Rectal smooth muscle tissue (tissue), 1 donor: ENCODE measurements at regions not wholly inside any gene's neighbourhood (a gene's known extent, or its start where the extent isn't known, plus 50 kb on each side); places are given as distances from the start of the nearest gene placed in this dataset.
"Not testable (repeated sequence)": the region's sequence is repeated elsewhere in the genome, so short reads cannot be mapped to it uniquely, and the experiment has no call there.

ENCODE experiments used
- H3K27ac ChIP-seq: one replicate; pipeline ENCODE4 v1.7.0; 2013; ENCODE audit warnings: low read depth, low read length, inconsistent platforms
- H3K27me3 ChIP-seq: one replicate; pipeline ENCODE4 v1.7.0; 2013; ENCODE audit warnings: low read length; ENCODE audit not compliant: control insufficient read depth, insufficient read depth
- H3K36me3 ChIP-seq: one replicate; pipeline ENCODE4 v1.7.0; 2013; ENCODE audit warnings: low read length; ENCODE audit not compliant: control insufficient read depth, insufficient read depth
- H3K4me1 ChIP-seq: one replicate; pipeline ENCODE4 v1.7.0; 2013; ENCODE audit warnings: low read length; ENCODE audit not compliant: control insufficient read depth, insufficient read depth
- H3K4me3 ChIP-seq: one replicate; pipeline ENCODE4 v1.7.0; 2013; ENCODE audit warnings: low read length
- H3K9ac ChIP-seq: one replicate; pipeline ENCODE4 v1.7.0; 2013; ENCODE audit warnings: low read length

DNA sequence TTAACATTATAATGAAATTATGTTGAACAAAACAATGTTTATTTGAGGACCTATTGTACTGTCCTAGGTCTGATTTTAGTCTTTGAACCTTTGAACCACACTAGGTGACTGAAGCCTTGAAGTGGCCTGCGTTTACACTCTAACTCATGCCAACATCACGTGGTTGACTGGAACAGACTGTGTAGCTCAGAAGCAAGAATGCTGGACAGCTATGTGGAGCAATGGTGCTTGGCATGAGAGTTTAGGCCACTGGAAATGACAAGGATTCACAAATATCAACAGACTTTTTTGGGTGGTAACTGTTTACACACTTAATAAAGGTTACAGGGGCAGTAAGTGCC, 391.5 kb downstream of the RAP2B start:
- Histone ChIP-seq H3K9ac (no peak overlapping the region), H3K4me1 (no peaks in the 10 kb centered on the region), H3K27ac (no peak overlapping the region), H3K36me3 (no peaks in the 10 kb centered on the region), H3K27me3 (no peaks in the 10 kb centered on the region), H3K4me3 (no peak overlapping the region)

DNA sequence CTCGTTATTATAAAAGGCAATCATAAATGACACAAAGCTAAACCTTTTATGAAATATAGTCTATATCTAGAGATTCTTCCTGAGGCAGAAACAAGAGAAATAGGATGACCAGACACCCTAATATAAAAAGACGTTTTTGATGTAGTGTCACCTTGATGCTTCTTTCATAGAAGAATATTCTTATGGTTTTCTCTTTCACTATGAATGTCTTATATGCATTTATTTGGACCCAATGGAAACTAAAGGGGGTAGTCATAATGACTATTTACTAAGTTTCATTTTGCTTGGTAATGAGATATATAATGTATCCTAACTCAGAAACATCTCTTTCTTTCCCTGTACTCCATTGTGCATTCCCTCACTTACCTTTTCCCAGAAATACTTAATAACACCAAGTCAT, 393.9 kb downstream of the RAP2B start:
- Histone ChIP-seq H3K27ac (no peak overlapping the region), H3K4me1 (no peaks in the 10 kb centered on the region), H3K27me3 (no peaks in the 10 kb centered on the region), H3K9ac (no peak overlapping the region), H3K36me3 (no peaks in the 10 kb centered on the region), H3K4me3 (no peak overlapping the region)

DNA sequence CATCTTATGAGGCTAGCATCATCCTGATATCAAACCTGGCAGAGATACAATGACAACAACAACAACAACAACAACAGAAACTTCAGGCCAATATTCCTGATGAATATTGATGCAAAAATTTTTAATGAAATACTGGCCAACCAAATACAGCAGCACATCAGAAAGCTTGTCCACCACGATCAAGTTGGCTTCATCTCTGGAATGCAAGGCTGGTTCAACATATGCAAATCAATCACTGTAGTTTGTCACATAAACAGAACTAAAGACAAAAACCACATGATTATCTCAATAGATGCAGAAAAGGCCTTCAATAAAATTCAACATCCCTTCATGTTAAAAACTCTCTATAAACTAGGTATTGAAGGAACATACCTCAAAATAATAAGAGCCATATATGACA, 397.3 kb downstream of the RAP2B start:
- H3K4me1 ChIP-seq, H3K27me3 ChIP-seq, H3K36me3 ChIP-seq, H3K27ac ChIP-seq, H3K9ac ChIP-seq, H3K4me3 ChIP-seq: not testable (repeated sequence)

DNA sequence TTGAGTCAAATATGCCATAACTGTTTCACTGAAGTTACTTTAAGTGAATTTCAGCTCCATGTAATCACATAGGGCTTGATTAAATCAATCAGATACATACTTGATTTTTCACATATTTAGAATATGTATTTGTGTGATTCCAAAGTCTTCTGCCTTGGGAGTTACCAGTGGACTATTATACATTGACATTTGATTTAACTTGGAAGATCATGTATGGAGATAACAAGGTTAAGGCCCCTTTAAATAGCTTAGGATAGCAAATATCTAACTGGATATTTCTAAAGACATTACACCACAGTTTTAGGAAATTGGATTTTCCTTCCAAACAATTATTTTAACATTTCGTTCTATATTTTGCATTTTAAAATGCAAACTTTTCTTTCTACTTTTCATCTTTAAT, 405.0 kb downstream of the RAP2B start:
- no peaks in the 10 kb centered on the region for H3K27me3 ChIP-seq
- no peak overlapping the region for H3K27ac ChIP-seq
- H3K4me3 ChIP-seq, result no peak overlapping the region
- no peaks in the 10 kb centered on the region for H3K36me3 ChIP-seq
- H3K9ac ChIP-seq, result no peak overlapping the region
- no peaks in the 10 kb centered on the region for H3K4me1 ChIP-seq

DNA sequence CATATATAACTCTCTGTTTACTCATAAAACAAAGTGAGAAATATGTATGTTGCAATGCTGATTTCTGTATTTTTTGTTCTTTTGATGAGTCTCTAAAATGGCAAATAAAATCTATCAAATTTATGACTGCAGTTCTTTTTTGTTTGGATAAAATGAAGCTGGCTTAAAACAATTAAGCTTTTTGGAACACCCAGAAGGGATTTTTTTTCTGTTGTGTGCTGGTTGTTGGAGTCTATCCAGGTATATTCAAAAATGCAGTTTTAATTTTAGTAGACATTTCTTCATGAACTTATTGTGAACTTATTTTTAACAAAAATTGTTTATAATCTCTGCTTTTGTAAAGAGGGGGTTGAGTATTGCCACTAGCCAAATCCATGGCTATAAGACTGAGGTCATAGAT, 405.5 kb downstream of the RAP2B start:
- Histone ChIP-seq H3K4me3 (no peak overlapping the region), H3K4me1 (no peaks in the 10 kb centered on the region), H3K27ac (no peak overlapping the region), H3K36me3 (no peaks in the 10 kb centered on the region), H3K9ac (no peak overlapping the region), H3K27me3 (no peaks in the 10 kb centered on the region)

DNA sequence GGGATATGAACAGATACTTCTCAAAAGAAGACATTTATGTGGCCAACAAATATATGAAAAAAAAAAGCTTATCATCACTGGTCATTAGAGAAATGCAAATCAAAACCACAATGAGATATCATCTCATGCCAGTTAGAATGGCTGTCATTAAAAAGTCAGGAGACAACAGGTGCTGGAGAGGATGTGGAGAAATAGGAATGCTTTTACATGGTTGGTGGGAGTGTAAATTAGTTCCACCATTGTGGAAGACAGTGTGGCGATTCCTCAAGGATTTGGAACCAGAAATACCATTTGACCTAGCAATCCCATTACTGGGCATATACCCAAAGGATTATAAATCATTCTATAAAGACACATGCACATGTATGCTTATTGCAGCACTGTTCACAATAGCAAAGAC, 408.5 kb downstream of the RAP2B start:
- not testable (repeated sequence) for H3K36me3 ChIP-seq, H3K27ac ChIP-seq, H3K4me1 ChIP-seq, H3K4me3 ChIP-seq, H3K9ac ChIP-seq, H3K27me3 ChIP-seq

DNA sequence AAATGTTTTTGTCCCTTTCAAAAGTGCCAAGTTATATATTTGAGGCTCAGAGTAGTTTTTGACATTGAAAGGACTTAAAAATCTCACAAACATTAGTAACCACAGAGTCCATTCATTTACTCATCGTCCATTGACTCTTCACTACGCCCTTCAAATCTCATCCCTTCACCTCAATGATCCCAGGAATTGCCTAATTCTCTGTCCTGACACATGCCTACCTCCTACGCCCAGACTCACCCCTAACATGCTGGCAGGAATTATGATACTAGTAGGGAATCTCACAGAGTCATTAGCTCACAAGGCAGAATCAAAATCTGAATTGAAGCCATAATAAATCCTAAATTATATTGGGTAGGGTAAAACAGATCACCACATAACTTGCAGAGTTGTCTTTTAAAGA, 410.1 kb downstream of the RAP2B start:
- no peak overlapping the region for H3K27ac ChIP-seq
- H3K36me3 ChIP-seq, result no peaks in the 10 kb centered on the region
- no peaks in the 10 kb centered on the region for H3K27me3 ChIP-seq
- no peaks in the 10 kb centered on the region for H3K4me1 ChIP-seq
- no peak overlapping the region for H3K4me3 ChIP-seq
- no peak overlapping the region for H3K9ac ChIP-seq

DNA sequence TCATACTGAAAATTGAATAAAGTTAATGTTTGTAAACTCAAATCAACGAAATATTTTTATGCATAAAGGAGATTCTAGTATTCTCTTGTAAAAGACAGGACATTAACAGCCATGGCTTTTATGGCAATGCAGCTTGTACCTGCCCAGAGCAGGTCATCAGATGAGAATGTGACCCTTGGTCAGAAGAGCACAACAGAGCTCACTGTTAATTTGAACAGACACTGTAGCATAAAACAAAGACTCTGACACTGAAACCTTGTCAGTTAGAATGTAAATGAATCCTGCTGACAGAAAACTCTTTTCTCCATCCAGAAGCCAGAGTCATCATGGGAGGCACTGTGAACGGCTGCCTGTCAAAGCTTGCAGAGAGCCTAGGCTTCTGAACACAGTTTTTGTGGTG, 410.6 kb downstream of the RAP2B start:
- Histone ChIP-seq H3K27me3 (no peaks in the 10 kb centered on the region), H3K4me3 (no peak overlapping the region), H3K9ac (no peak overlapping the region), H3K36me3 (no peaks in the 10 kb centered on the region), H3K27ac (no peak overlapping the region), H3K4me1 (no peaks in the 10 kb centered on the region)

DNA sequence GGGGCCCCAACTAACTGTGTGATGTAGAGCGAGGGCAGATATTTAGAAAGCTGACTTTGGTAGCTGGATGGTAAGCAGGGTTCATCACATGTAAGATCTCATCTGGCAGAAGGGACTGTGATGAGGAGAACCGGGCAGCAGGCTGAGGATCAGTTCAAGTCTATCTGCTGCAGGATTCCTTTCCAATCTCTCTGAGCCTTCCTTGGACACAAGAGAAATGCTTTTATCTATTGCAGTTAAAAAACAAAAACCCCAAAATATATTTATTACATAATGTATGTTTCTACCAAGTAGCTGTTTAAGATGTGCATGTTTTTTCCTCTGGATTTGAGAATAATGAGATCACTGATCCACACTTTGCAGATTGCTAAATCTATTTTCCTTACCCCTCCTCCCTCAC, 411.5 kb downstream of the RAP2B start:
- Histone ChIP-seq H3K4me3 (no peak overlapping the region), H3K27me3 (no peaks in the 10 kb centered on the region), H3K4me1 (no peaks in the 10 kb centered on the region)

DNA sequence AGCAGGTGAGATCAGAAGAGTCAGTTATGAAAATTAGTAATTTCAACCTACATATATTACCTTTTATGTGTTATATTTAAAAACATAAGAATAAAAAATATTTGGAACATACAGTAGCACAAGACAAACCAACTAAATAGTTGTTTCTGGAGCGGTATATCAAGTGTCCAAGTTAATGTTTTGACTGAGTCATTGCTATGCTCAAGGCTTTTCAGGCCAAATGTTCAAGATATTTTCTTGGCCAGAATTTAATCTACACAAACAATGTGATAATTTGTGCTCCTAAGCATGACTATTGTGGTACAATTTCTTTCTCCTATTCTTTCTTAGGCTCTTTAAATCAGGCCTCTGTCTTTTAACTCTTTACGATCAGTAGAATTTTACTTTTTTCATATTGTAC, 412.4 kb downstream of the RAP2B start:
- no peaks in the 10 kb centered on the region for H3K27me3 ChIP-seq
- H3K27ac ChIP-seq, result no peak overlapping the region
- no peak overlapping the region for H3K4me3 ChIP-seq
- H3K9ac ChIP-seq, result no peak overlapping the region
- no peaks in the 10 kb centered on the region for H3K36me3 ChIP-seq
- no peaks in the 10 kb centered on the region for H3K4me1 ChIP-seq

More for the DNA sequence above, 411.5 kb downstream of the RAP2B start:
- Histone ChIP-seq H3K9ac (no peak overlapping the region), H3K36me3 (no peaks in the 10 kb centered on the region), H3K27ac (no peak overlapping the region)

DNA sequence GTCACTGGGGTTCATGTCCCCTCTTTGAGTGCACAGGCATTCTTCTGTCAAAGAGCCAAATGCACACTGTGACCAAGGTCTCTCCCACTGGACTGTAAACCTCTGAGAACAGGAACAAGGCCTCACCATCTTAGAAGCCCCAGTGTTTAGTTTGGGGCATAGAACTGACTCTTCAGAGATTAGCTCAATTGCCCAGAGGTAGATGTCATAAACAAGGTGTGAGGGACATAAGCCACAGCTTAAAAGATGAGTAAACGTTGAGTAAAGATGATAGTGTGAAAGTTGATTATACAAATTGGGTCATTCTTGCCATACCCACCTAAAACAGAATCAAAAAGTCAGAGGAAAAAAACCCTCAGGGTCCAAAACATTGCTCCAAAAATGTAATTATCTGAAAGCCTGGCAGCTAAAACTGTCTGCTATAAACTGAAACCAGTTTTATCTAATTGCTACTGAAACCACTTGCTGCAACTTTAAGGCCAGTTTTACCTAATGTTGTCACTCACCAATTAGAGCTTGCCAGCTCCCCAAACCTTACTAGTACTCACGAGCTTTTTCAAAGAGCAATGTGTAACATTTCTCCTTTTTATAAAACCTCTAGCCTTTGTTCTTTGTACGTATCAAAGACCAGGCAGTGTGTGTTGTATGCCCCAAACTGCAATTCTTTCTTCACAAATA, 415.2 kb downstream of the RAP2B start:
- no peaks in the 10 kb centered on the region for H3K27me3 ChIP-seq
- no peak overlapping the region for H3K9ac ChIP-seq
- no peaks in the 10 kb centered on the region for H3K36me3 ChIP-seq
- no peak overlapping the region for H3K4me3 ChIP-seq
- H3K4me1 ChIP-seq, result no peaks in the 10 kb centered on the region
- no peak overlapping the region for H3K27ac ChIP-seq

DNA sequence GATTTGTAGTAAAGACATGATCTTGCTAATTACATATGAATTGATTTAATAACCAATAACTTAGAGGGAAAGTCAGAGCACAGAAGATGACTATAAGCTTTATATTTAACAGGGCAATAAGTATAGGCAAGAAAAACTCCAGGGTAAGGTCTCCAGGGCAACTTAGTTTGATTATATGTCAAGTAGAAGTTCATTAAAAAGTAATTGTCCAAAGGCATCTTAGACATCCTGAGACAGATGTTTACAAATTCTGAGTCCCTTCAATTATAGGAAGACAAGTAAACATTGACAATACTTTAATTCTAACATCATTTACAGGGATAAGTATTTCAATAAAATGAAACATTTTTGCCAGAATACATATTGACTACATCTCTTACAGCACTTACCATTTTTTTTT, 416.0 kb downstream of the RAP2B start:
- Histone ChIP-seq H3K4me1 (no peaks in the 10 kb centered on the region), H3K27me3 (no peaks in the 10 kb centered on the region), H3K36me3 (no peaks in the 10 kb centered on the region), H3K9ac (no peak overlapping the region), H3K4me3 (no peak overlapping the region), H3K27ac (no peak overlapping the region)

DNA sequence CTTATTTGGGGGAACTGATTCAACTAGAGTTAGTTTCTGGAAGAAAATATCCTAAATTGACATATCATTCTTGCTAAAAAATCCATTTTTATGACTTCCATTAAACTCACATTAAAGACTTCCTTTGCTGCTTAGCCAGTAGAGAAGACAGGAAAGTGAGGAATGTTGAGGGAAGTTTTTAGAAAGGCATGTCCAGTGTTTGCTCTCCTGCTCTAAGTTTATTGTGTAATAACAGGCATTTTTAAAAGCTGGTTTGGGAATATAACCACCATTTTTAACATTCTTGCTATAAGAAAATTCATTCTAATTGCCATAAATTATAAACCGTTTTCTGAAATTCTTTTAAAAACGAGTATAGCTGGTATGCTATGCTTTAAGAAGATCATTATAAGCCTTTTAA, 428.0 kb downstream of the RAP2B start:
- no peak overlapping the region for H3K9ac ChIP-seq
- no peaks in the 10 kb centered on the region for H3K27me3 ChIP-seq
- H3K4me1 ChIP-seq, result no peaks in the 10 kb centered on the region

More for the DNA sequence above, 428.0 kb downstream of the RAP2B start:
- Histone ChIP-seq H3K27ac (no peak overlapping the region), H3K36me3 (no peaks in the 10 kb centered on the region), H3K4me3 (no peak overlapping the region)
